ENCODE measurements at regions not wholly inside any gene's neighbourhood (a gene's known extent, or its start where the extent isn't known, plus 50 kb on each side); places are given as distances from the start of the nearest gene placed in this dataset.

DNA sequence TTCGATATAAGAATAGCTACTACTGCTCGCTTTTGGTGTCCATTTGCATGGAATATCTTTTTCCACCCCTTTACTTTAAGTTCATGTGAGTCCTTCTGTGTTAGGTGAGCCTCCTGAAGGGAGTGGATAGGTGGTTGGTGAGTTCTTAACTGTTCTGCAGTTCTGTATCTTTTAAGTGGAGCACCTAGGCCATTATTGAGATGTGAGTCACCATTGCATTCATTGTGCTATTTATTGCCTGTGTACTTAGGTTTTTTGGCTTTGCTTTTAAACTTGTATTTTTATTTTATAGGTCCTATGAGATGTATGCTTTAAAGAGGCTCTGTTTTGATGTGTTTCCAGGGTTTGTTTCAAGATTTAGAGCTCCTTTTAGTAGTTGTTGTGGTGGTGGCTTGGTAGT is 1430.8 kb downstream of the REEP3 start:
- DNase-seq (ENCODE audit: insufficient read length, low spot score), result no peak
- FAIRE-seq, result no peak
- no peak for TF ChIP-seq CTCF (IDR thresholded peaks at IDR 0.05; ENCODE audit: insufficient read depth, missing control alignments)

DNA sequence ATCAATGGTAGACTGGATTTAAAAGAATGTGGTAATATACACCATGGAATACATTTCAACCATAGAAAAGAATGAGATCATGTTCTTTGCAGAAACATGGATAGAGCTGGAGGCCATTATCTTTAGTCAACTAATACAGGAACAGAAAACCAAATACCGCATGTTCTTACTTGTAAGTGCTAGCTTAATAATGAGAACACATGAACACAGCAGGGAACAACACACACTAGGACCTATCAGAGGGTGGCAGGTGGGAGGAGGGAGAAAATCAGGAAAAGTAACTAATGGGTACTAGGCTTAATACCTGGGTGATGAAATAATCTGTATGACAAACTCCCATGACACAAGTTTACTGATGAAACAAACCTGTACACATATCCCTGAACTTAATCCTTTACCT is 1435.2 kb downstream of the REEP3 start:
- DNase-seq (ENCODE audit: insufficient read length, low spot score), result no peak
- FAIRE-seq, result no peak
- TF ChIP-seq CTCF (IDR thresholded peaks at IDR 0.05; ENCODE audit: insufficient read depth, missing control alignments), result no peak

- DNase-seq (ENCODE audit: insufficient read length, low spot score) (no peak), FAIRE-seq (no peak)
- no peak for TF ChIP-seq CTCF (IDR thresholded peaks at IDR 0.05; ENCODE audit: insufficient read depth, missing control alignments)
These were observed 1437.9 kb downstream of the REEP3 start for GRCh38 chr10:64959116-64959515.

DNA sequence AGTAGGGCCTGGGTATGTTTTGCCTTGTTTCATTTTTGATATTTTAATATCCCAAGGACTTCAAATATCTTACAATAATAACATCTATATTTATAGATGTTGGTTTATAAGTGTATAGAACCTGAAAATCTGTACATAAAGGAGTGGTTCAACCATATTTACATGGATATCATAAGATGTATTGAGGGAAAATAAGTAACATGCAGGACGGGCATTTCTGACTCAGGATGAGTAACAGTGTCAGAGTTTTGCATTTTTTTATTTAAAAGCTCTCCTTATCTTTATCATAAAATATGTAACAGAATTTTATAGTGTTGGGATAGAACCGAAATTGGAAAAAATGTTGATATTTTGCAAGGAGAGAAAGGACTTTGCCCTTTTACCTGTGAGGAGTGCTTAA is 1438.7 kb downstream of the REEP3 start:
- DNase-seq (ENCODE audit: insufficient read length, low spot score) (no peak), FAIRE-seq (no peak)
- no peak for TF ChIP-seq CTCF (IDR thresholded peaks at IDR 0.05; ENCODE audit: insufficient read depth, missing control alignments)

DNA sequence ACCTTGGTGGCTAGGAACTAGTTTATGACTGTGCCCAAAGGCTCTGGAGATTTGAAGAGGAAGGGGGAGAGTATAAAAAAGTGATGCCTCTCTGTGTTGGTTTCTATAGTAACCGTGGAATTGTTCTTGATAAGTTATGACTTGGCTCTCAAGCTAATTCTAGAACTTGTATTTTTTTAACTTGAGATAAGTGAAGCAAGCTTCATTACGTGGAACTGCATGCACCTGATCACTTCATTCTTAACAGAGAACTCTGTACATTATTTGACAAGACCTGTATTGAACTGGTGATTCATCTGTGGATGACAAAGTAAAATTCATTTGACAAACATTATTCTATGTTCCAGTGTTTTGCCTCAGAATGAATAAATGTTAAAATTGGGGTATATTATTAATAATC is 1452.2 kb downstream of the REEP3 start:
- DNase-seq (ENCODE audit: insufficient read length, low spot score) (no peak), FAIRE-seq (no peak)
- TF ChIP-seq CTCF (IDR thresholded peaks at IDR 0.05; ENCODE audit: insufficient read depth, missing control alignments), result no peak

DNA sequence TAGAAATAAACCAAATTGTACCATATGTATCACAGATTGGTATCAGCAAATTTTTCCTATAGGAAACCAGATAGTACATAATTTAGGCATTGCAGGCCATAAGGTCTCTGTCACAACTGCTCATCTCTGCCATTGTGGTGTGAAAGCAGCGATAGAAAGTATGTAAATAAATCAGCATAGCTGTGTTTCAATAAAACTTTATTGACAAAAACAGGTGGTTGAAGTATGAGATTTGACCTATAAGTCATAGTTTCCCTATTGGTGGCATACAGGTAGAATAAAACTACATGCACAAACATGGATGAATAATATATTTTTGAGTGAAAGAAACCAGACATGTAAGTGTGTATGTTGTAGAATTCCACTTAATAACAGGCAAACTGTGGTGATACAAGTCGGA is 1454.9 kb downstream of the REEP3 start:
- DNase-seq (ENCODE audit: insufficient read length, low spot score), result no peak
- FAIRE-seq, result no peak

DNA sequence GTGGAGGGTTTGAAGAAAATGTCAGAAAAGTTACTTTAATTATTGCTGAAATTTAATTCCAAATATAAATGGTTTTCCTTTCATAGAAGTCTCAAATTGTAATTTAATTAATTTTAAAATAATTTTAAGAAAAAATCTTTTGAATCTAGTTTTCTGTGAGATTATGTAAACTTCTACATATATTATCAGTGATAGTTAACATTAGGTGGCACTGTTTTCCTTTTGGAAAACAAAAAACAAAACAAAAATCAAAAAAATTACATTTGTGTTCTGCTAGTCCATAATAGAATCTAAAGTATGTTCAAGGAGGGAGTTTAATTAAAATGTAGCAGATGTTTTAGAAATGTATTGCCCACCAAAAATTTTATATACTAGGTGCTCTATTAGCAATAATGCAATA is 1456.7 kb downstream of the REEP3 start:
- no peak for DNase-seq (ENCODE audit: insufficient read length, low spot score)
- no peak for FAIRE-seq
- peak; percentile 12 for TF ChIP-seq CTCF (IDR thresholded peaks at IDR 0.05; ENCODE audit: insufficient read depth, missing control alignments)

More for the DNA sequence above, 1454.9 kb downstream of the REEP3 start:
- TF ChIP-seq CTCF (IDR thresholded peaks at IDR 0.05; ENCODE audit: insufficient read depth, missing control alignments), result no peak

Measured in D721Med (cell line).